NAMALWA (cell line): ENCODE measurements at regions not wholly inside any gene's neighbourhood (a gene's known extent, or its start where the extent isn't known, plus 50 kb on each side); places are given as distances from the start of the nearest gene placed in this dataset.
"Not testable (repeated sequence)": the region's sequence is repeated elsewhere in the genome, so short reads cannot be mapped to it uniquely, and the experiment has no call there.

Experiments used
- DNase-seq: peaks from one replicate; pipeline ENCODE4 v3.0.0-alpha.2; 2015; ENCODE audit warnings: low spot score

DNA sequence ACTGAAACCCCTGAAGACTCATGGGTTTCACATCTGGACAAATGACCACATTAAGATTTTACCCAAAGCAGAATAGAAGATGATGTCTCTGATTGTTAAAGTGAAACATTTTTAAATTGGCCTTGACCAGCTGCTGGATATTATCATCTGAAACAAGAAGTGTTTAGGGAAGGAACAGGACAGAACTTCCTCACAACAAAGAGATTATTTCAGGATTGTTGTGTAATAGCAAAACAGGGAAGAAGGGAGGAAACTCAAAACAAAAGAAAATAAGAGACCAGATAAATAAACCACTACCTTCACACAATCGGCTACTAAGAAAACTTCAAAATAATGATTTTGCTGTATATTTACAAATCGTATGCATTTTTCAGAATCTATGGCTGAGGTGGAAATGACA, 319.2 kb upstream of the API5 start:
- DNase-seq, result no peak

DNA sequence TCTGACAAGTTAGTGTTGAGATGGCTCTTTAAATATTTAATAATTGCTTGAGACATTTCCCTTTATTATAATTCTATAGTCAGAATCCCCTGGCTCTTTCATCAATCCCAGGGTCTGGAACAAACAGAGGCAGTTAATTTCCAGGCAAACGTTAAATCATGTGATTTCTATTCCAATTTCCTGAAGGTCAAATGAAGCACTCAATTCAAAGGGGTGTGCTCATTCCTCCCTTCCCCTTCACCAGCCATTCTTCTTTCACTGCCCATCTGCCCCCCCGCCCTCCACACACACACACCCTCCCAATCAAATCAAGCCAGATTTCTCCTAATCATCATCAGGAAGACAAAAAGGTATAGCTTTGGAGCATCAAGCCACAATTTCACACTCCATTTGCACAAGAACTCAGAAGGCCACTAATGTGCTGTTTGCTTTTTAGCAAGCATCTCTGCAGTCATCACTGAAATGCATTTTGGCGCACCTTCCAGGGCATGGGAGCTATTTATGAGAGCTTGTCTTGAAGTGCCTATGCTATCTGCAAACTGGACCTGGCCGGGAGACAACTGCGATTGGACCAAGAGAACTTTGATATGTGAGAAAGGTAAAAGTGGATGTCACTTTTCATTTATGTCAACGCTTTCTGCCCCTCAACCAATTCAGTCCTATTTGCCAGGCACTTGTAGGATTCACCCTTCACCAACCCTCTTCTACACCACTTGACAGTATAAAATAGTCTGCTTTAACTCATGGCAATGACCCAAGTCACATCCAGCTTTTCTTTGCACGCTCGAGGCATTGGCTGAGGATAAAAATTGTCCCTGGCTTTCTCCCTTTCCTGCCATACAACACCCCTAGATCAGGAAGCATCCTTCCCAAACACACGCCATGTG, 315.1 kb upstream of the API5 start:
- no peak for DNase-seq

DNA sequence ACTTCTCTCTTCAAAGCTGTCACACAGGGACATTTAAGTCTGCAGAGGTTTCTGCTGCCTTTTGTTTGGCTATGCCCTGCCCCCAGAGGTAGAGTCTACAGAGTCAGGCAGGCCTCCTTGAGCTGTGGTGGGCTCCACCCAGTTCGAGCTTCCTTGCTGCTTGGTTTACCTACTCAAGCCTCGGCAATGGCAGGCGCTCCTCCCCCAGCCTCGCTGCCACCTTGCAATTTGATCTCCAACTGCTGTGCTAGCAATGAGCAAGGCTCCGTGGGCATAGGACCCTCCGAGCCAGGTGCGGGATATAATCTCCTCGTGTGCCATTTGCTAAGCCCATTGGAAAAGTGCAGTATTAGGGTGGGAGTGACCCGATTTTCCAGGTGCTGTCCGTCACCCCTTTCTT, 306.9 kb upstream of the API5 start:
- DNase-seq, result not testable (repeated sequence)

DNA sequence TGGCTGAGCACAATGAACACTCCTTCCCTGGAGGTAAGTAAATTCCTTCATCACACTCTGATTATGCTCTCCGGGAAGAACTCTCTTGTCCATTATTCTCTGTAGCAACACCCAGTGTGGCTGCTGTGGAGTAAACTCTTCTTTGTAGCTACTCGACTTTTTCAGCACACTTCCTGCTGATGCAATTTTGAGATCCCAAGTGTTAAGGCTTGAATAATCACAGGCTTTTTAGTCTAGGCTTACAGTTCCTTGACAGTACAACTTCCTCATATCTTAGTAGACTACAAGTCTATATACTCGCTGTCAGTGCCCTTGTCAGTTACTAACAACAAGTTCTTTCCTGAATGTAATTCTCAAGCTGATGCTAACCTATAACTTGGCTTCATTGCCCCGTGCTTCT, 301.8 kb upstream of the API5 start:
- no peak for DNase-seq

DNA sequence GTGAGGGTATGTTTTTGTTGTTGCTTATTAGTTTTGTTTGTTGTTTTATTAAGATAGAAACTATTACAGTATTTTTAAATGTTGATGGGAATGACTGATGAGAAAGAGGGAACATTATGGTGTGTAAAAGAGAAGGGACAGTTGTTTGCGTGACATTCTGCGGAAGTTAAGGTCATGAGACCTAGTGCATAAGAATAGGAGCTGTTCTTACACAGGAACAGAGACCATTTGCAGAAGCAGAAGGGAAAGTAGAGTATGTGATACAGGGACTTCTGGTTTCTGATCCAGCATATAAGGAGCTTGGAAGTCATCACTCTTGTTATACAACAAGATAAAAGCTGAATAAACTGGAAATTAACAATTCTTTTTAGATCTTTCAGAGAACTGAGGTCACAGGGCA, 299.2 kb upstream of the API5 start:
- no peak for DNase-seq

DNA sequence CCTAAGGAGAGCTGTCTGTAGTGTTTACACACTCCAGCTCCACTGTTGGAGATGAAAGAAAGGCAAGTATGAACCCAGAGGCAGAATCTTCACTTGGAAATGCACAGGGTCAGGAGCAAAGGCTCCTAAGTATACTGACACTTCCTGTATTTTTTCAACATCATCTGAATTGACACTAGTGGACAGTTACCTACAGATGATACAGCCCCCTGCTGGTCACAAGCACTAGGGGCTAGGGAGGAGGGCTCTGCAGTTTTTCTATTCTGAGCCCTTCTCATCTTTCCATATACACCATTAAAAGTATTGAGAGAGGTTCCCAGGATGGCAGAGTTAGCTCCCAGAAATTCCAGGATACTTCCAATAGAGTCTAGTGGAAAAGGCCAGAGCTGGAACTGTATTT, 290.3 kb upstream of the API5 start:
- peak; percentile 53 for DNase-seq

DNA sequence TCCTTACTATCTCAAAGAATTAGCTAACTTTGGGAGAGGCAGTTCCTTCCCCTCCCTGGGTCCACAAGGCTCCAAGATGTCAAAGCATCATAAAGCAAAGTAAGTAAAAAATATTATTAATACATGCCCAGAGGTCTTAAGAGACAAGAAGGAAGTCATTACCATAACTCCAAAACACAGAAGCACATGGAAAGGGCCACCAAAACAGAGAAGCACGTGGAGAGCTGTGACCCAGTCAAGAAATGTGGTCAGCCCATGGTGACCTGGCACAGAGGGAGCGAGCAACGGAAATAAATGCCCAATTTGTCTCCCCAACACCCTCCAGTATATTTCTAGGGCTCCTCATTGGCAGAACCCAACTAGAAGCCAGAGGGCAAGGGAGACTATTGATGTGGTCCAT, 277.5 kb upstream of the API5 start:
- DNase-seq, result no peak

DNA sequence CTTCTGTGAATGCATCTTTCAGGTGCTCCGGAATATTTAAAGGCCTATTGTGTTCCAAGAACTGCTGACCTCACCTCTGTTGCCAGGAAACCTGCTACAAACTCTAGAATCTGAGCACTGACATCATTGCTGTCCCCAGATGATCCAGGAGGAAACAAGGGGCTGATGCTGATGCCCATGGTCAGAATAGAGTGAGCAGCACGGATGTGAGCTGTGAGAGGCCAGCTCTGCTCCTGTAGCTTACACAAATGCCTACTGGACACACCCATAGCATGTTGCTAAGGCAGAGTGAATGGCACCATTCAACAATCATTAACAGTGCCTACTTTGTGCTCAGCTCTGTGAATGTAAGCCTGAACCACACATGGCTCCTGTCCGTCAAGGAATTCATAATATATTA, 276.7 kb upstream of the API5 start:
- no peak for DNase-seq

DNA sequence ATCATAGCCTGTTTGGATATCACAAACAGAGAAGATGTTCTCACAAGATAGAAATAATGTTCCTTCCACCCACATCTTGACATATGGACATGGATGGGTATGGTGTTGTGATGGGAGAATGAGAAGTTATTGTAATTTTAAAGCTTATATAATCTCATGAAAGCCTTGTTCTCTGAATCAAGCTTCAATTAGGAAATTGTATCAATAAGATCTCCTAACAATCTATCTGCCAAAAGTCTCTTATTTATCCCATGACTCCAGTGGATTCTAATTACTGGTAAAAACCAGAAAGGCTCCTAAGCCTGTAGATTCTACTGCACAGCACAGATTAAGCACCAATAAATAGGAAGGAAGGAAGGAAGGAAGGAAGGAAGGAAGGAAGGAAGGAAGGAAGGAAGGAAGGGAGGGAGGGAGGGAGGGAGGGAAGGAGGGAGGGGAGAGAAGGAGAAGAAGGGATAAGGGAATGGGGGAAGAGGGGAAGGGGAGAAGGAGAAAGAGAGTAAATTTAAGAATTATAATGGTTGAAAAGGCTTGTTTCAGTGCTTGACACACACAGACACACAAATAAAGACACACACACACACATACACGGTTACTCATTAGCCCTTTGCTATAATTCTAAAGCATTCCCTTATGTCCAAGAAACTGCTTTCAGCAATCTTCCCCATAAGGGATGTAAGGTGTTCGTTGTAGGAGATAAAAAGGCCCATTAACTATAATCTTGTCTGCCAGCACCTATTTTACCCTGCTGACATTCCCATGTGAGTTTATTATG, 258.0 kb upstream of the API5 start:
- DNase-seq, result no peak

DNA sequence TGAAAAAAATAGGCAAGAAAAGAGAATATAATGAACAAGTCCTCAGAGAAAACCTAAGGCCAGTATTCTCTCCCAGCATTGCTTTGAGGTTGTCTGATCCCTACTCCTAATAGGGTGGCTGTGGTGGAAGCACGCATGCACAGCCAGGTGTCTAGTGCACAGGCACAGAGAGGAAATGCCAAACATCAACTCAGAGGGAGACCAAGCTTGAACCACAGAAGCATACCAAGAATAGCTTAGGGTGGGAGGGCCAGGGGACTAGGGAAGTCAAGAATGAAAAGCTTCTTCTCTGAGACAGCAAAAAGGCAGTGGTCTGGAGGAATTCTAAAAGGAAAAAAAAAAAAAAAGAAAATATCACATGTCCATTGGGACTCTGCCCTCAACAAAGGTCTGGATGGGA, 244.1 kb upstream of the API5 start:
- DNase-seq, result no peak

DNA sequence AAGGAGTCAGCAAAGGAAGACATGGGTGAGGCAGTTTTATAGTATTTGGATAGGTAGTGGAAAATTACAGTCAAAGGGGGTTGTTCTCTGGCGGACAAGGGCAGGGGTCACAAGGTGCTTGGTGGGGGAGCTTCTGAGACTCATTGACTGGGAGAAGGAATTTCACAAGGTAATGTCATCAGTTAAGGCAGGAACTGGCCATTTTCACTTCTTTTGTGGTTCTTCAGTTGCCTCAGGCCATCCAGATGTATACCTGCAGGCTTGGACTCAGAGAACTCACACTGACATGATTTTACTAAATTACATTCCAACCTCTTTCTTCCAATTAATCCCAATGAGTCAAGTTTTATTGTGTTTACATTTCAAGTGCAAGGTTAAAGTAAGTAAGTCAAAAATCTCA, 240.5 kb upstream of the API5 start:
- DNase-seq, result no peak

DNA sequence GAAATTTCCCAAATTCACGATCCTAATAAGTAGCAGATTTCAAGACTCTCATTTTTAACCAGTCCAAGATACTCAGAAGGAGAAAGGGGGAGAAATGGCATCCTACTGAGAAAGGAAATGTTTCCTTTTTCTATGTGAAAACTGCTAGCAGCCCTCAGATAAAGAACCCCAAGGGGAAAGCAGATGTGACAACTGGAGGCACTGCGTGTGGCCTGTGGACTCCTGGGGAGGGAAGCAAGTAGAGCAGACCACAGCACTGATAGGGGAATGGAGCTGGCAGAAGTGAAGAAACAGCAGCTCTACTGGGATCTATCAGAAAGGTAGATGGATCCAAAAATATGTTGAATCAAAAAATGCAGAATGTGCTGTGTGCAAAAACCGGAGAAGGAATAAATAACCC, 239.7 kb upstream of the API5 start:
- no peak for DNase-seq

DNA sequence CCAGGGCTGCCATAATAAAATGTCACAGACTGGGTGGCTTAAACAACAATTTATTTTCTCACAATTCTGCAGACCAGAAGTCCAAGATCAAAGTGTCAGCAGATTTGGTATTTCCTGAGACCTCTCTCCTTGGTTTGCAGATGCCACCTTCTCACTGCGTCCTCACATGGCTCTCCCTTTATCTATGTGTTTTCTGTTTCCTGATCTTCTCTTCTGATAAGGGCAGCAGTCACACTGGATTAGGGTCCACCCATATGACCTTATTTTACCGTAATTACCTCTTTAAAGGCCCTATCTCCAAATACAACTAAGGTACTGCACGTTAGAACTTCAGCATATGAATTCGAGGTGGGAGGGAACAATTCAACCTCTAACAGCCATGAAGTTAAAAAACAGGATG, 238.9 kb upstream of the API5 start:
- DNase-seq, result no peak

DNA sequence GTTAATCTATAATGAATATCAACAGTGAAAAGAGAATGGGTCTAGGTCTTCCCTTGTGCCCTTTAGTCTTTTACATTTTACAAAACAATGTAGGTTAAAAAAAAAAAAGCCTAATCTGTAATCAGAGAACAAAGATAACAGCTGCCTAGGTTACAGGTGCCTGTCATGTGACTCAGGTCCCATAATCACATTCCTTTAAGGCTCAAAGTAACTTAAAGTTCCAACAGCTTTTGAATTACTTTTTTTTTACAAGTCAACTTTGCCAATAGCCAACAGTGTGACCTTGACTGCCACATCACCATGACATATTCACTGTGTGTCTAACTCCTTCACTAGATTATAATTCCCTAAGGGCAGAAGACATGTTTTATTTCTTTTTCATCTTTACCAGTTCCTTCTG, 237.0 kb upstream of the API5 start:
- no peak for DNase-seq

DNA sequence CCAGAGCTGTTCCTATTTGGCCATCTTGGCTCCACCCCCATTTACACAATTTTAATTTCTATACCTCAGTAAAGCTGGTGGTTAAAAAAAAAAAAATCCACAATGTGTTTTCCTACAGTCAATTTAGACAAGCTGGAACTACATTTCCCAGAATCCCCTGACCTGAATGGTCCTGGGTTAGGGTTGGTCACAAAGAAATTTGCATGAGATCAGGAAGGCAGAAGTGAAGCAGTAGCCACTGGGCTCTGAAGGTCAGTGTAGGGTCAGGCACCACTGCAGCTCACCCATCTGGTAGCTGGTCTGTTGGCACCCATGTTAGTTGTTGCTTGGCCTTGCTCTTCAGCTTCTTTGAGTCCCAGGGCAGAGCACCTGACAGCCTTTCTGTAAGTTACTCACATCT, 210.7 kb upstream of the API5 start:
- DNase-seq, result no peak

DNA sequence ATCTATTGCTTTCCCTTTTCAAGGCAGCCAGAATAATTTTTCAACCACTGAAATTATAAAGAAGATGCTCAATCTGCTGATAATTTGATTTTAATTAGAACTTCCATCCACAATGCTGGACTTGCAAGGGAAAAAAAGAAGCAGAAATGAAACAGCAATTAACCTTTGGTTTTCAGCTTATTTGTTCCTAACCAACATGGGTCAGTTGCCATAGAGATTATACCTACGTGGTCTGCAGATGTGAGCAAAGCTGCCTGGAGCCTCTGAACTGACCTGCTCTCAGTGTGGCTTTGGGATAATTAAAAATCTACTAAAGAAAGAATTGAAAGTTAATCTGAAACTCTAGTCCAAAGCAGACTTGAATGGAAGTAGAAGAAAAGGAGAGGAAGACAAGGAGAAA, 195.7 kb upstream of the API5 start:
- no peak for DNase-seq

DNA sequence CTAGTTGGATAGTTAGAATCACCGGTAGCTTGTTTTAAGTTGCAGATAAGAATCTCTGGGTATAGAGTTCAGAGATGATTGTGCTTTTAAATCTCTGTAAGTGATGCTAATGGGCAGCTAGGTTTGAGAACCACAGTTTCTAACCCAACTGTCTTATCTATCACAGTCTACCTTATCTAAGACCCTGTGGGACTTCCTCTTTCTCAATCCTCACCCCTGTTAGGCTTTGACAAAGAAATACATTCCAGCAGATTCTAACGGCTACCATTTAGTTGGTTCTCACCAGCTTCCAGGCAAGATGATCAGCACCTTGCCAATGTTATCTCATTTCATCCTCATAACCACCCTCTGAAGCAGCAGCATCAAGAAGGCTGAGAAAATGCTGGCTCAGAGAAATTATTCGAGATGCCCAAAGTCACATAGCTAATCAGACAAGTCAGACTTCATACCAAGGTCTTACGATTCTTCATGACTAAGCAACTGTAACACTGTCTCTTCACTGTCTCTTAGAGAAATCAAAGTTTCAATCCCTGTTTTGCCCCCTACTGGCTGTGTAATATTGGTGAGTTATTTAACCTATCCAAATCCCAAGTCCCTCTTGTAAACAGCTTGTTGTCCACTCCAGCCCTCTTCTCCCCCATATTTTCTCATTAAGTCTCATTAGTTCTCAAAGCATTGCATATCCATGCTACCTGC, 192.4 kb upstream of the API5 start:
- DNase-seq, result peak; percentile 12

DNA sequence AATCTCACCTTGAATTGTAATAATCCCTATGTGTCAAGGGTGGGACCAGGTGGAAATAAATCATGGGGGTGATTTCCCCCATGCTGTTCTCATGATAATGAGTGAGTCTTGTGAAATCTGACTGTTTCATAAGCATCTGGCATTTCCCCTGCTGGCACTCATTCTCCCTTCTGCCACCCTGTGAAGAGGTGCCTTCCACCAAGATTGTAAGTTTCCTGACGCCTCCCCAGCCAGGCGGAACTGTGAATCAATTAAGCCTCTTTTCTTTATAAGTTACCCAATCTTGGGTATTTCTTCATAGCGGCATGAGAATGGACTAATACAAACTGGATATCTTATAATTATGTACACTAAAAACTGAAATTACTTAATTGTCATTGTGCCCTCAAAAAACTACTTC, 189.2 kb upstream of the API5 start:
- no peak for DNase-seq

DNA sequence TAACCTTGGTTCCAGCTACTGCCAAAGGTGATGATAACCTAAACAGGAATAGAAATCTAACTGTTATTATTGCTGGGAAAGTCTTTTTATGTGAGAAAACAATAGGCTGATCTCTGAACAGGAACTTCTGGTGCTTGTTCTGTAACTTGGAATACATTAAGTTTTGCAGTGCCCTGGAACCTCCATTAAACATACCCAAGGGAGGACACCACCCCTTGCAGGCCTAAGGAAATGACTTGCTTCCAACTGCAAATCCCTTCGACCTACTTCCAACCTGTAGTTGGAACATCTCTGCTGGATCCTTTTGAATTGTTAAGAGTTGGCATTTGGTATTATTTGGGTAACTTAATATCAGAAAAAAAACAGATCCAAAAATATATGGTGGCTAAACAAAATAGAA, 188.4 kb upstream of the API5 start:
- DNase-seq, result no peak

DNA sequence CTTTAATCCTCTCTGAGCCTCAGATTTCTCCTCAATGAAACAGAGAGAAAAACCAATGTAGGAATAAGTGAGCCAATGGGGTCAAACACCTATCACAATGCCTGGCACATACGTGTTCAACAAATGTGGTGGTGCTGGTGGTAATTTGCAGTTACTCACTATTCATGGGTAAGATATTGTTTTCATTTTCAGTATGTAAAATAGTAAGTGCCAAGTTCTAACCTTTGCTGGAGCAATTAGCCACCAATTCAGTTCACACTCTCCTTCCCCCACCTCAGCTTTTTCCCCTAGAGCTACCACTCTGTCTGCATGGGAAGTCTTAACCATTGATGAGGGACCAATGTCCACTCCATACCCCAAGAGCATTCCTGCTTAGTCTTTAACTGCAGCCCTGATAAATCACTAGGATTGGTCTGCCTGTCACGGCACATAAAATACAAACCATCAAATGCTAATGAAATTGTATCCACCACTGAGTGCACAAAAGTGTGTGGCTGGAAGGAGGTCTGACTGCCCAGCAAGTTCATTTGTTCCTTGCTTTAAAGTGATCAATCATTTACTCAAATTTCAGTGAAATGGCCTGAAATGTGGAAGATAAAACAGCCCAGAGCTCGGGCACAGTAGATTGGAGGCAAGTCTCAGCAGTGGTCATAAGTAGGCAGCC, 187.4 kb upstream of the API5 start:
- DNase-seq, result no peak

DNA sequence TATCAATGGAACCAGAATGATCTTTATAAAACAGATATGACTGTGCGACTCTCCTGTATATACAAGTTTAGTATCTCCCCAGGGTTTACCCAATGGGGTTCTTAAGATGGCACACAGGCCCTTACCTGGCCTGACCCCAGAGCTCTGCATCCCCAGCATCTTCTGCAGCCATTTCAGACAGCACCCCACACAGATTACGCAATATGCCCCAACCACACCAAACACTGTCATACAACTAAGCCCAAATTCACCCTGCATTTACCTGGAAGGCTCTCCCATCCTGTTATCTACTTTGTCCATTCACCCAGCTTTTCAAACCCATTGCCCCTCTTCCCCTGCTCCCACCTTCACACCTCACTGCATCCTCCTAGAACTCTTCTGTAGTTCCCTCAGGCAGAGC, 182.5 kb upstream of the API5 start:
- DNase-seq, result no peak

DNA sequence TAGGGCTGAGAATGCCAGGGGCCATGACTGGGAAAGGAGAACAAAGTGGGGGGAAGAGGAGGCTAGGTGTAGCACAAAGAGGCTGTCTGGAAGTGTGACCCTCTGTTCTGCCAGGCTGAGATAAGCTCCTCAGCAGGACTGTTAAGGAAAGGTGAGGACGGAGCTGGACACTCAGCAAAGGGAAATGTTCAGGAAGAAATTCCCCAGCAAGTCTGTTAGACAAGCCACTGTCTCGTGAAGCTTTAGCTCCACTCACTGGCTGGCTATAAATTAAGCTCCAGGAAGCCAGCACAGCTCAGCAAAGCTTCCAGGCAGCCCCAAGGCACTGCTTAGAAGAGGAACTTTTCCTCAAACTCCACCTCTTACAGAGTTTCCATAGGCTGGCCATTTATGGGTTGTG, 181.2 kb upstream of the API5 start:
- no peak for DNase-seq
